Prostate gland (tissue), 2 donors: ENCODE measurements at regions not wholly inside any gene's neighbourhood (a gene's known extent, or its start where the extent isn't known, plus 50 kb on each side); places are given as distances from the start of the nearest gene placed in this dataset.

Experiments
- CTCF ChIP-seq, 4 experiments: fragments of 200-600 bp in 2 of 4; fragments of 450-650 bp in 2 of 4; sonication (generic) in 2 of 4; IDR thresholded peaks; 1 replicate in 3 of 4; 2 replicates in 1 of 4; pipeline ENCODE4 v1.5.1; 2016 to 2019; ENCODE audit warnings: antibody characterized with exemption in 4 of 4, mild to moderate bottlenecking in 2 of 4, moderate library complexity in 2 of 4
- POLR2A ChIP-seq: fragments of 450-650 bp; IDR thresholded peaks from one replicate; pipeline ENCODE4 v1.6.1; 2016; ENCODE audit warnings: antibody characterized with exemption, mild to moderate bottlenecking
- POLR2AphosphoS5 ChIP-seq: sonication (generic); formaldehyde crosslinking; IDR thresholded peaks from one replicate; pipeline ENCODE4 v1.6.1; 2017; ENCODE audit warnings: antibody characterized with exemption

DNA sequence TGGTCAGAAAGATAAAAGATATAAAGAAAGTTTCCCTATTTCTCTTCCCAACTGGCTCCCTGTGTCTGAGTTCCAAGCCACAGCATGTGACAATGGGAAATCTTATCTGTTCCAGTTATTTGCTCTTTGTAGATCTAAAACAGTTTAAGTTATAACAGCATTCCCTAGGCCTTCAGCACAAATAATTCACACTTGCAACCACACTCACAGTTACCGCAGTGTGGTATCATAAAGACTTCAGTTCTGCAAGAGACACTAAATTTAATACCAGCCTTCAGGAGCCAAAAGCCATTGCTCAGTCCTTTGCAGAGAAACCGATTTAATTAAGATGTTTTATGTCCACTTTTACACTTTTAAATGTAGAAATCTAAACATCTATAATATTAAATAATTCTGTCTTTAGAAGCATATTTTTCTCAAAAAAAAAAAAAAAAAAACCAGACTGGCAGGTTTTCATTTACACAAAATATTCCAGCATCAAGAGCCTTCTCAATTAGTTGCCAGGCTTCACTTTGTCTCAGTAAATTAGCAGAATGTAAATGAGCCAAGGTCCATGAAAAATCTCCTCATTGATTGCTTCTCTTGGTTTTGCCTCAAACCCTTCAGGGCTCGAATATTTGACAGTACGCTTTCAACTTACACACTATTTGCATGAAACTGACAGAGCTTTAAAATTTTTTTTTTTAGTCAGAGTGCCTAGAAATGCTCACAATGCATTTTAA is 300.0 kb upstream of the DDI1 start:
- no peak for TF ChIP-seq POLR2AphosphoS5
- no peak for TF ChIP-seq CTCF (IDR thresholded peaks at IDR 0.05)
- no peak for TF ChIP-seq POLR2A
